HG03354 (cell line): ENCODE measurements at regions not wholly inside any gene's neighbourhood (a gene's known extent, or its start where the extent isn't known, plus 50 kb on each side); places are given as distances from the start of the nearest gene placed in this dataset.
A peak's percentile ranks its signal among the peaks of the same experiment; 100 is the strongest.
"Not testable (repeated sequence)": the region's sequence is repeated elsewhere in the genome, so short reads cannot be mapped to it uniquely, and the experiment has no call there.

Experiments used
- ATAC-seq: cut with Tn5 transposase; IDR thresholded peaks from one replicate; pipeline ENCODE4 v1.9.1; 2021; ENCODE audit warnings: mild to moderate bottlenecking; ENCODE audit not compliant: unreplicated experiment, poor library complexity, severe bottlenecking

- ATAC-seq, result not testable (repeated sequence)
Observed at GRCh38 chr5:93682471-93683404, 58.7 kb downstream of the POU5F2 start.

GRCh38 chr5:93681432-93681831, 60.0 kb downstream of the POU5F2 start:
- ATAC-seq, result no peak

- no peak for ATAC-seq
Observed at GRCh38 chr5:93677359-93677891, 64.0 kb downstream of the POU5F2 start.

GRCh38 chr5:93676704-93677103, 64.7 kb downstream of the POU5F2 start:
- ATAC-seq, result no peak

DNA sequence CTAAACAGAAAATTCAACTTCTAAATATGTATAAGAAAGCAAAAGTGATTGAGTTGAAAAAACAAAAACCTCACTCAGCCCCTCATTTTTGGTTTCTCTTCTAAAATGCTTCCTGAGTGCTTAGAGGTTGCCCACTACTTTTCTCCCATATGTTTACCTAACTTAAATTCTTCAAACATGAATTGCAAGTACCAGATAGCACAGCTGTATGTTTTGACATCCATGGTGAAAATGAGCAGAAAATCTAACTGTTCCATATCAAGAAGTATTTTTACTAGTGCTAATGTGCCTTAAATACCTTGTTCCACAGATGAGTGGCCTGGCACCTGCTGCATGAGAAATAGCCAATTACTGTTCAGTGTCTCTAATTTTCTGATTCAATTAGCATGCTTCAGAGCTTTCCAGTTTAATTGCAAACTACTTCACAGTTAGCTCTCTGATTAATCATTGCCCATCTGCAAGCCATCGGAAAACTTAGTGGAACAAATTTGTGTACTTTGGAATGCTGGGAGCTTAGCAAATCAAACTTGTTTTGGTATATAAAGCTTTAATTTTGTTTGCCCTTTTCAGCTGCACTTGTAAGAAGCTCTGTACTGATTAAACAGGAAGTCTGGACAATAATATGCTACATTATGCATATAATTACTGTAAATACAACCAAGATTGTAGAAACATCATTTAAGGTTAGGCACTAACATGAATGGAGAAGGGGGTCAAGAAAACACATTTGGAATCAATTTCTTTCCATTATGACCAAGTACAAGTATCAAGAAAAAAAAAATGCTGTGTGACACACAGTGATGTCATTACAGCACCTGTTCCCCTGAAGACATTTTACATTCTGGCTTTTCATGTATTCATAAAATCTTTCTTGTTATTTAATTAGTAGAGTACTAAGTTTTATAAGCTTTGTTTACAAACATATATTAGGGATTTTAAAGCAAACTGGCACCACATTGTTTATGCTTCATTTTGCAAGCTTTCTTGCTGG, 65.6 kb downstream of the POU5F2 start:
- peak; percentile 81 for ATAC-seq

DNA sequence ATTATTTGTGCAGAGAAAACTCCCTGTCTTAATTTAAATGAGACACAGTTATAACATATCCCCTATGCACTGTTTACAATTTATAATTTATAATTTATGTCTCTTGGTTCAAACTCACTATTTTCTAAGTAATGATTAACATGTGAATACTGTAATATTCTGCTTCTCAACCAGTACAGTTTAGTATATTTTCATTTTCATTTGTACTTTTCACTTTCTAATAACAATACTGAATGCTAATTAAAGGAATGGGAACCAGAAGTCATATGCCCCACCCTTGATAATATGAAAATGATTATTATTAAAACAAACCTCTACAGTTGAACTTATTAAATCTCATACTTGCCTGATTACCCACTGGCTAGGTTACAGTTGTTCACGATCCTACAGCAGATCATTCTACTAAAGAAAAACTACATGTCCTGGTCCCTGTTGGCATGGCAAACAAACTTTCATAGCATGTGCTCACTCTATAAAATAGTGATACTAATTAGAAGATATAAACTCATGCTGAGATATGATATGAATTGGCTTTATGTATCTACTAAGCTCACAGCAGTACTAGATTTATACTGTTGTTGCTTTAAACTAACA, 66.4 kb downstream of the POU5F2 start:
- peak; percentile 68 for ATAC-seq

DNA sequence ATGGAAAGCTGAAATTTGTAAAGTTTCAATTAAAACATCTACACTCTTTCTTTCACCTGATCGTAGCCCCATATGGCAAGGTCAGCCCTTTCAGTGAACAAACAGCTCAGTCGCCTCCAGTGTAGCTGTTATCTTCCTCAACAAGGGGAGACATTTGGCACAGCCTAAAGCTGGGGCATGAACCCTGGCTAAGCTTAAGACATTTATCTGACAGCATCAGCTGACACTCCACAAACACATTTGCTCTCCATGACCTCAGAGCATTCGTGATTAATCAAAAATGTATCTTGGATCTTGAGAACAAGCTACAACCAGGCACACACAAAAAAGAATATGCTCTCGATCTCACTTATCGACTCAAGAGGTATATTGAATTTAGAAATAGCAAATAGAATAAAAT, 67.3 kb downstream of the POU5F2 start:
- no peak for ATAC-seq

DNA sequence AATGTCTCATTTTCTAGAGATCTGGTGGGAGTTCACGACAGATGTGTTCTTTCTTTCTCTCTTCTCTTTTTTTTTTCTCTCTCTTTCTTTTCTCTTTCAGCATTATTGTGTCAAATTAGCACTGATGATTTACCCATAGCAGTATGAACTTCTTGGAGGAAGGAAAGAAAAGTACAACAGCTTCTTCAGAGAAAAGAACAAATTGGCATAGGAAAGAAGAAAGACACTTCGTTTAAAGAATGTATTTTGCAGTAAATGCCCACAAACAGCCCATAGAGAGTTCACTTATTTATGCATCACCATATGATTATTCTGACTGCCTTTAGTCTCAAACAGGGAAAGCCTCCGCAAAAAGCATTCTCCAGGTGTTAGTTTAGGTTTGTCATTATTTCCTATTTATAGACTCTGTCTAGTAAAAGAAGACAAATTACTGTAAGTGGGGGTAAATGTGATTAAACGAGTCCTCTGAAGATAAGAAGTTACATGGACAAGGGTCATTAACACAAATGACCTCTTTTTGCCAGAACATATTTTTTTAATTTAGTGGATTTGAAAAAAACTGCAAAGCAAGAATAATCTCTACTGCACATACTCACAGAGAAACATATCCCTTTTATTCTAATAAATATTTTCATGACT, 68.0 kb downstream of the POU5F2 start:
- no peak for ATAC-seq

DNA sequence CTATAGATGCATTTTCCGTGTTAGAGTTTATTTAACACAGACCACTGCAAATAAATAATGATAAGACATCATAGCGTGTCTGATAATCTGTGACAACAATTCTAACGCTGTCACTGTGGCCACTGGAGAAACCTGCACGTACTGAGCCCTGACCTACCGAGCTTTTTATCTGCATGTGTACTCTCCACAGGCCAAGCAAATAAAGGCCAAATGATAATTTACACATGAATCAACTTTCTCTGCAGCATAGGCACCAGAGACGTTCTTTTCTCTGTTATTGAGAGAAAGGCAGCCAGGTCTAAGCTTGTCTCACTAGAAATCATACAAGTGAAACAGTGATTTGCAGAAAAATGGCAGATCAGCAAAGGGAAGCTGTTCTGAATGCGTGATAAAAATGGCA, 75.8 kb downstream of the POU5F2 start:
- no peak for ATAC-seq

DNA sequence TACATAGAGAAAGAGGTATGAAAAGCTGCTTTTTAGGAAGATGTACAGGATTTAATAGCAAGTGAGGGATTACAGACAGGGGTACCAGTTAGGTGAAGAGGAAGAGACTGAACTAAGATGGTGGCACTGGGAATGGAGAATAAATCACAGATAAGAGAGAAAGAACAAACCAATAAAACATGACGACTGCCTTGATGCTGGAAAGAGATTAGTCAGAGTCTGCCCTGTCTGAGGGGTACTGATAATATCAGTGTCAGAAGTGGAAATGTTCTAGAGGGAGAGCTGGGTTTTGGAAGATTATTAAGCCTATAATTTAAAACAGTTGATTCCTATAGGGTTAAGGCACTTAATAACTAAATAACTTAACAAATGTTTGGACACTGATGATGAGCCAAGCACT, 77.7 kb downstream of the NR2F1 start:
- ATAC-seq, result no peak

DNA sequence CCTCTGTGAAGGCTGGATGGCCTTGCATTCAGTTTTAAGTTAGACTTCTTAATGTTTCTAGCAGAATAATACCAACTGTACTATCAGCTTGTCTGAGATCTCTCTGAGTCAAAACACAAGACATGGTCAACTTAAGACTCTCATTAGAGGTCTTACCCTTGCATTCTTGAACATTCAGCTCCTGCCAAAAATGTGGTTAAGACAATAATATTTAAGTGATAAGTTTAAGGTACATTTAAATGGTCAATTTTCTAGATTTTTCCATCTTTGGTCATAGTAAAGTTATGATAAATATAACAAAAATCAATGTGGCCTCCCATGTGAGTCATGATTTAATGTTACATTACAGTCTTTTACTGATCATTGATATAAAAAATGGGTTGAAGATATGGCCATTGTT, 75.0 kb downstream of the NR2F1 start:
- ATAC-seq, result no peak

DNA sequence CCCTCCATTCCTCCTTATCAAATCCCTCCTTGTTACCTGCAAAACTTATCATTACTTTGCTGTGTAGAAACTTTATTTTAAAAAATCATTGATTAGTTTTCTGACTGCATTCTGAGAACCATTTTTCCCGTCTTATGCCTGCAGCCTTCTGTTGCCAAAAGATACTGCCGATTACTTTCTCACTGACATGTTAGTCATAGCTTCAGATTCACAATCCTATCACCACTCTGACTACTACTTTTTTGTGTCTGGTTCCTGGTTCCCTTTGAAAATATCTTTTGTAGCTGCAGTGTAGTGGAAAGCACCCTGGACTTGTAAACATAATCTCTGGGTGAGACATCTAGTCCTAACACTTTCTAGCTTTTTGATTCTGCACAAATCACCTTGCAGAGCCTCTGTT, 71.7 kb downstream of the NR2F1 start:
- no peak for ATAC-seq

GRCh38 chr5:93653716-93654115, 70.7 kb downstream of the NR2F1 start:
- no peak for ATAC-seq

- no peak for ATAC-seq
Observed at GRCh38 chr5:93649234-93649900, 66.3 kb downstream of the NR2F1 start.

DNA sequence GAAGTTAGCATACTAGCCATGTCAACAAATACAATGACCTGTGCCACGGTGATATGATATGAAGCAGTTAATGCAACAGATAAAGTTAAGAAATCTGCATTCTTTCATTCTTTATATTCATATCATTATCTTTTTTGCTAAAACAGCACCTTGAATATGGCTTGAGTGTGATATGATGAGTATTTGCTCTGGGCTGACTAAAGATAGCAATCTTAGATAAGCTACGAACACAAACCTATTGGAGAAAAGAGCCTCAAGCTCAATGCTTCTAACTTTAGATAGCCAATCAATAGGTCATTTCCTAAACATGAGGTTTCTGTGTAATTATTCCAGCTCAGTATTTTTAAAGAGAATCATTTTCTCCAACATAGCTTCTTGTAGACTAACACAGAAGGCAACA, 61.7 kb downstream of the NR2F1 start:
- no peak for ATAC-seq
